Erythroblast (primary cell): ENCODE measurements at regions not wholly inside any gene's neighbourhood (a gene's known extent, or its start where the extent isn't known, plus 50 kb on each side); places are given as distances from the start of the nearest gene placed in this dataset.

Experiments used
- GATA1 ChIP-seq: IDR thresholded peaks from 2 replicates; pipeline ENCODE4 v1.6.1; 2011; ENCODE audit warnings: low read depth, mild to moderate bottlenecking, control low read depth, low read length, moderate library complexity
- POLR2A ChIP-seq: IDR thresholded peaks from 2 replicates; pipeline ENCODE4 v1.6.1; 2011; ENCODE audit warnings: mild to moderate bottlenecking, low read length

- TF ChIP-seq POLR2A (no peak), GATA1 (no peak)
Observed at GRCh38 chr2:234752966-234753365, 198.9 kb upstream of the SH3BP4 start.
